ENCODE measurements at regions not wholly inside any gene's neighbourhood (a gene's known extent, or its start where the extent isn't known, plus 50 kb on each side); places are given as distances from the start of the nearest gene placed in this dataset.

GRCh38 chr3:177545964-177546363, 348.7 kb upstream of the TBL1XR1 start:
- no peak for DNase-seq

GRCh38 chr3:177547711-177548350, 350.5 kb upstream of the TBL1XR1 start:
- DNase-seq: no peak

GRCh38 chr3:177550667-177551066, 353.4 kb upstream of the TBL1XR1 start:
- DNase-seq: no peak

DNA sequence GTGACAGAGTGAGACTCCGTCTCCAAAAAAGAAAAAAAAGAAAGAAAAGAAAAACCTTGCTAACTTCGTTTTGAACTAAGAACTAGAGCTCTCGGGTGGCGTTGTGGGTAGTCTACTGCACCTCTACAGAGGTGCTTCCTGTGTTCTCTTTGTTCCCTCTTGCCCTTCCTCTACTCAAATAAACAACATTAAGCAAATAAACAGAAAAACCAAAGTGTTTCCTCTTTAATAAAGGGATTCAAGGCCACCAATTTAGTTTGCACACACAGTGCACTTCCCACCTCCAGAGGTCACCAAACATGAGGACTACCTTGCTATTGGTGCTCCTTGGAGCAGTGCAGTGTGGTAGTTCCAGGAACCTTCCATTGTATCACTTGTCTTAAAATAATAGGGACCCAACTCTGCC, 354.2 kb upstream of the TBL1XR1 start:
- DNase-seq: no peak

GRCh38 chr3:177552051-177552450, 354.8 kb upstream of the TBL1XR1 start:
- no peak for DNase-seq

GRCh38 chr3:177553012-177553411, 355.7 kb upstream of the TBL1XR1 start:
- DNase-seq: no peak

GRCh38 chr3:177553579-177553978, 356.3 kb upstream of the TBL1XR1 start:
- no peak for DNase-seq

DNA sequence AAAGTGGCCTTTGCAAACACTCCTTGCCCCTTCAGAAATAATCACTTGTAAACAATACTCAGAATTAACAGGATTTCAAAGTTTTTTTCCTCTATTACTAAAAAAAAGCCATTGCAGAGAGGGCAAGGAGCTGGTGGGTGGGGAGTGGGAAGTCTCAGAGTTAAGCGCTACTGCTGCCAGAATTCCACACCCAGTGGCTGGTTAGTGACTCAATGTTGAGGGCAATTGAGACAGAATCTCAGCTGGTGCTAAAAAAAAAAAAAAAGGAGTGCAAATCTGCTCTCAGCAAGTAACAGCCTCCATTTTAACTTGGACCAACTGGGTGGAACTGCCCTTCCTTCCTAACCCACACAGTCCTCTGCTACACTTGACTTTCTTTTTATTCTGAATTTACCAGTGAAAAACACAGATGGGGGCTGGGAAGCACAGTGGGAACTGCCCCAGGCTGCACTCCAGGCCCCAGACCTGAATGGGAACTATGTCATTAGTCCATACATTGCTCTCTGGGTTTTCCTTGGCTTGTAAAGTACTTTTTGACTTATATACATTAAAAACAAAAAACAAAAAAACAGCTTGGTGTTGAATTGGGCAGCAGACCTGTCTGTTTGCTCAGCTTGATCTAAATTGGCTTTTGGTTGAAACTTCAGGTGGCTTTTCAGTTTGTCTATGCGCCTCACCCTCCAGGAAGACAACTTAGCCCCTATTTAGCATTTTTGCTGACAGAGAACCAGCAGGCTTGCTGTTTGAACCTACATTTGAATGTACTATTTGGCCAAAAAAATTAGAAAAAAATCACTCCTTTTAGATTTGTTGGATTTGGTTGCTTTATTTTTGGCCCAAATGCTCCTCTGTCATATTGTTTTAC, 357.8 kb upstream of the TBL1XR1 start:
- DNase-seq: peak; percentile 54

DNA sequence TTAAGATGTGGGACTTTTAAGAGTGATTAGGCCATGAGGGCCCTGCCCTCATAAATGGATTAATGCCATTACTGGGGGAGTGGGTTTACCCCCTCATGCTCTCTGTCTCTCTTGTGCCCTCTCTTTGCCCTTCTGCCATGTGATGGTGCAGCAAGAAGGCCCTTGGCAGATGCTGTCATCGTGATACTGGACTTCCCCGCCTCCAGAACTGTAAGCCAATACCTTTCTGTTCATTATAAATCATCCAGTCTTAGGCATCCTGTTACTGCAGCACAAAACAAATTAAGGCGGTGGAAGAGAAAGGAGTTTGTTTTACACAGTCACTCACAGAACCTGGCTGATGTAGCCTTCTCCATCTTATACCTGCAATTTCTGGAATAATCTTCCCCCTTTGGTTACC, 360.3 kb upstream of the TBL1XR1 start:
- no peak for DNase-seq

DNA sequence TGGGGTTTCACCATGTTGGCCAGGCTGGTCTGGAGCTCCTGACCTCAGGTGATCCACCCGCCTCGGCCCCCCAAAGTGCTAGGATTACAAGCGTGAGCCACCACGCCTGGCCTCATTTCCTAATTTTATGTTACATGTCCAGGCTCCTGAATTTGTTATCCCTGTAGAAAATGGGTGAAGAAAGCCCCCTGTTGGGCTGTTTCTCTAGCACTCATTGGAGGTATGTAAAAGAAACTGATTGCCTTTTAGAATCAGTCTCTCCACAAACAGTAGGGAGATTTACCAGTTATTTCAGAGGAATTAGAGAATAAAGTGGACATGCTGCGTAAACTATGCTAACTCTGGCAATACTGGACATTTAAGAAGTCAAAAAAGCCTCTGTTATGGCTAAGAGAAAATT, 364.1 kb upstream of the TBL1XR1 start:
- no peak for DNase-seq

GRCh38 chr3:177561769-177562392, 364.6 kb upstream of the TBL1XR1 start:
- DNase-seq: no peak

GRCh38 chr3:177563243-177563780, 366.0 kb upstream of the TBL1XR1 start:
- DNase-seq: no peak

DNA sequence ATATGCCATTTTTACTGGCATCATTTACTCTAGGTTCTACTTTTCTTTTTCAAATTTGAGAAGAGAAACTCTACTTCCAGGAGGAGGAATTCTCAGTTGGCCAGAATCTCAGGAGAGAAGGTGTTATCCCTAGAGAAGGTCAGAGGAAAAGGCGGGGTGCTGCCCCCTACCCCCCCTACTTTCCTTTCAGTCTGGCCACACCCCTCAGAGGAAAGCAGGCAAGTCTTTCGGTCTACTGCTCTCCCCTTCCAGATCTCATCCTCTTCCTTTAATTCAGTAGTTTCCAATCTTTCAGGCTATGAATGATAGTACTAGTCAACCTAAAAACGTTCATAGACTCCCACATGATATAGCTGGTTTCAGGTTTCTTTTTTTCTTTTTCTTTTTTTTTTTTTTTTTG, 366.5 kb upstream of the TBL1XR1 start:
- no peak for DNase-seq

DNA sequence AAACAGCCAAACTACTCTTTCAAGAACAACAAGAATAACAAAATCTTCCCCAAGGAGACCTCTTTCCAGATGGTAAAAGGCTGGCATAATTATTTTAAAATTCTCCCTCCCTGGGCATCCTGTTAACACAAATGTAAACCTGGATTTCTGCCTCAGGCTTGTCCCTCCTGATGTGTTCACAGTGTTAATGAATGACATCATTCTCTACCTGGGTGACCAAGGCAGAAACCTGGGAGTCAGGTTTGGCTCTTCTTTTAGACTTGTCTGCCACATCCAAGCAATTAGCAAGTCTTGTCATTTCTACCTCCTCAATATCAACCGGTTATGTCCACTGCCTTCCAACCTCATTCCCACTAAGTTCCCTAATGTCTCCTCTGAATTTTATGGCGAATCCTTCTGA, 368.7 kb upstream of the TBL1XR1 start:
- no peak for DNase-seq

DNA sequence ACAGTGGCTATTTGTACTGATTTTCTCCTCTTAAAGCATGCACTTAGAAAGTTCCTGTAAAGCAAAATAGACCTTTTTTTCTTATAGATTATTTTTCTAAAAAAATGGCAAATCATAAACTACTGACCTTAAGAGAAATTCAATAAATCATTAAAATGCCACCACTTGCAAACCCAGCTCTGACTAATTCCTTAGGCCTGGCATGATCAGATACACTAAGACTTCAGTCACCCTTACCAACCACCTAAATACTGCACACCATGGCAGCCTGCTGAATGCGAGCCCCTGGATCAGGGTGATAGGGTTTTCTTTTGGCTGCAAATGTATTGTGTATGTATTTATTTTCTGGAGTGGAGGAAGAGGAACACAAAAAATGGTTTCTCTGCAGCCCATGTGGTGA, 370.6 kb upstream of the TBL1XR1 start:
- DNase-seq: no peak

- no peak for DNase-seq
Measured at GRCh38 chr3:177569193-177569592, 371.9 kb upstream of the TBL1XR1 start.

- no peak for DNase-seq
Measured at GRCh38 chr3:177569875-177570657, 372.8 kb upstream of the TBL1XR1 start.

DNA sequence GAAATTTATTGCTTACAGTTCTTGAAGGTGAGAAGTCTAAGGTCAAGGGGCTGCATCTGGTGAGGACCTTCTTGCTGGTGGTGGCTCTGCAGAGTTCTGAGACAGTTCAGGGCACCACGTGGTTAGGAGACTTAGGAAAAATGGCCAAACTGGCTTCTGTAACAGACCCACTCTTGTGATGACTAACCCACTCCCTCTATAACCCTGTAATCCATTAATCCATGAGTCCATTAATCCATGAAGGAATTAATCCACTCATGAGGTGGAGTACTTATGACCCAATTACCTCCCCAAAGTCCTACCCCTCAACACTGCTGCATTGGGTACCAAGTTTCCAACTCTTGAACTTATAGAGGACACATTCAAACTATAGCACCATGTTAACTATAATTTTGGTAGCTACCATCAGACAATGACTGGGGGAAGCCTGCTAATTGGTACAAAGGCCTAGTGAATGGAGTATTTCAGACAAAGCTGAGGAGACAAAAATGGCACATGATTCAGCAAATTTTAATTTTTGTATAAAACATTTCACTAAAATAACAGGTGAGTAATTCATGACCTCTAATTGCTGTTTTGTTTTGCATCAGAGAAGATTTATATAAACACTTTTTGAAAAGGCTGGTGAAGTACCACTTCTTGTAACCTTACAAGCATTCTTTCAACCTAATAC, 374.1 kb upstream of the TBL1XR1 start:
- DNase-seq: no peak

DNA sequence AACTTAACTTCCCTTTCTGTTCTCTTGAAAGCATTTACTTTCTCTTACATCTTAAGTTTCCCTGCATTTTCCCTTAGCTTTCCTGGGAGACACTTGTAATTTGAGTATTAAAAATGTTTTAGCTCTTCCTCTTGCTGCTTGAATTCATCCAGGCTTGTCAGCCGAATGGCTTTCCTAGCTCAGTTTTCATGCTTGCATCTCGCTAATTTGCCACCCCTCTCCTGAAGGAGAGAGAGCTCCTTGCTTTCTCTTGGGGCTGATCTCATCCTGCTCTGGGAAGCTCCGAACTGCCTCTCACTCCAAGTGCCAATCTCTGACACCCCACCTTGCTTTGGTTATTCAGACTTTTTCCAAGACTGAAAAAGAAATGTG, 374.6 kb upstream of the TBL1XR1 start:
- no peak for DNase-seq

GRCh38 chr3:177574222-177574856, 377.1 kb upstream of the TBL1XR1 start:
- DNase-seq: peak; percentile 55

DNA sequence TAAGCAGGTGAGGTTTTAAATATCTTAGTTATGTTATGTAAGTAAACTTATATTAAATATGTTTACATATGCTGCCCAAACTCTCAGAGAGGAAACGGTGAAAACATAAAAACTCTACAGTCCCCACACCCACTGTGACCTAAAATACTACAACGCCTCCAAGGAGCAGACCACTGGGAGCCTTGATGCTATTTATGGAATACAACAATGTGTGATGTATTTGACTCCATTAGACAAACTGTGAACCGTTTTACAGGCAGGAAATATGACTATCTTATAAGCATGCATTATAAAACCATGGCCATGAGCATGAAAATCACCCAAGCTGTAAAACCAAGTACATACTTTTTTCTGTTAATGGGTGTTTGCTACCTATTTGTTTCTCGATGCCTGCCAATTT, 379.5 kb upstream of the TBL1XR1 start:
- no peak for DNase-seq

DNA sequence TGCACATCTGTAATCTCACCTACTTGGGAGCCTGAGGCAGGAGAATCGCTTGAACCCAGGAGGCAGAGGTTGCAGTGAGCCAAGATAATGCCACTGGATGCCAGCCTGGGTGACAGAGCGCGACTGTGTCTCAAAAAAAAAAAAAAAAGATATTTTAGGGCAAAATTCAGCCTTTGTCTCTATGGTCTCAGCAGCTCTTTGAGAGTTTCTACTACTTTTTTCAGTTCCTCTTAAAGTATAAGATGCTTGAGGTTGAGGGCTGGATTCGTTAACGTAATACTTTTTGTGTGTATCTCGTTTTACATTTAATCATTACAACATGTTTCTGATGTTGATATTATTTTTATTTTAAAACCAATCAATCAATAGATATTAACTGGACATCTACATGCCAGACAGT, 381.2 kb upstream of the TBL1XR1 start:
- no peak for DNase-seq
